ENCODE measurements at regions not wholly inside any gene's neighbourhood (a gene's known extent, or its start where the extent isn't known, plus 50 kb on each side); places are given as distances from the start of the nearest gene placed in this dataset.

- no peak for TF ChIP-seq CTCF (IDR thresholded peaks at IDR 0.05)
- TF ChIP-seq POLR2A (IDR thresholded peaks at IDR 0.05), result no peak
These were observed 199.7 kb upstream of the CPNE8 start for GRCh38 chr12:39105111-39105510.
